T1000 (cell line): ENCODE measurements at regions not wholly inside any gene's neighbourhood (a gene's known extent, or its start where the extent isn't known, plus 50 kb on each side); places are given as distances from the start of the nearest gene placed in this dataset.

Source experiments
- DNase-seq: peaks from one replicate; lab custom pipeline; 2025; ENCODE audit warnings: mixed read lengths; lab: John Stamatoyannopoulos, UW

- no peak for DNase-seq
Measured at GRCh38 chr4:34193451-34194154, 2050.7 kb downstream of the ARAP2 start.

- DNase-seq = no peak
Measured at GRCh38 chr4:34194585-34194984, 2049.7 kb downstream of the ARAP2 start.

GRCh38 chr4:34196375-34196774 is 2047.9 kb downstream of the ARAP2 start:
- no peak for DNase-seq

- DNase-seq = no peak
Measured at GRCh38 chr4:34198966-34199365, 2045.3 kb downstream of the ARAP2 start.

GRCh38 chr4:34200535-34200934 is 2043.8 kb downstream of the ARAP2 start:
- no peak for DNase-seq

- DNase-seq = no peak
Measured at GRCh38 chr4:34202154-34202553, 2042.2 kb downstream of the ARAP2 start.

GRCh38 chr4:34220601-34221000 is 2023.7 kb downstream of the ARAP2 start:
- no peak for DNase-seq

- no peak for DNase-seq
Measured at GRCh38 chr4:34221986-34222385, 2022.3 kb downstream of the ARAP2 start.

GRCh38 chr4:34236118-34236517 is 2008.2 kb downstream of the ARAP2 start:
- no peak for DNase-seq

- no peak for DNase-seq
Measured at GRCh38 chr4:34245276-34245675, 1999.0 kb downstream of the ARAP2 start.

- peak; percentile 12 for DNase-seq
Measured at GRCh38 chr4:34250562-34250961, 1993.8 kb downstream of the ARAP2 start.

GRCh38 chr4:34253239-34253638 is 1991.1 kb downstream of the ARAP2 start:
- DNase-seq = no peak

- no peak for DNase-seq
Measured at GRCh38 chr4:34258176-34258575, 1986.1 kb downstream of the ARAP2 start.

- DNase-seq = no peak
Measured at GRCh38 chr4:34261799-34262314, 1982.5 kb downstream of the ARAP2 start.

- DNase-seq = no peak
Measured at GRCh38 chr4:34269613-34270012, 1974.7 kb downstream of the ARAP2 start.

- no peak for DNase-seq
Measured at GRCh38 chr4:34271479-34272355, 1972.6 kb downstream of the ARAP2 start.

GRCh38 chr4:34279011-34279410 is 1965.3 kb downstream of the ARAP2 start:
- no peak for DNase-seq

GRCh38 chr4:34280131-34280530 is 1964.2 kb downstream of the ARAP2 start:
- no peak for DNase-seq

- DNase-seq = no peak
Measured at GRCh38 chr4:34281826-34282225, 1962.5 kb downstream of the ARAP2 start.

- no peak for DNase-seq
Measured at GRCh38 chr4:34289489-34289888, 1954.8 kb downstream of the ARAP2 start.

- DNase-seq = no peak
Measured at GRCh38 chr4:34289962-34290361, 1954.4 kb downstream of the ARAP2 start.

- no peak for DNase-seq
Measured at GRCh38 chr4:34293459-34293858, 1950.9 kb downstream of the ARAP2 start.

GRCh38 chr4:34309383-34309906 is 1934.9 kb downstream of the ARAP2 start:
- no peak for DNase-seq
